Astrocyte (in vitro differentiated cells and primary cell): ENCODE measurements at regions not wholly inside any gene's neighbourhood (a gene's known extent, or its start where the extent isn't known, plus 50 kb on each side); places are given as distances from the start of the nearest gene placed in this dataset.

Experiments used
- DNase-seq: peaks from one replicate; pipeline ENCODE4 v3.0.0-alpha.2; 2010; ENCODE audit warnings: low read depth
- FAIRE-seq: peaks from 2 replicates; lab custom pipeline; 2011; peaks lifted over from hg19 to GRCh38; lab: Jason Lieb, UNC
- H2AFZ ChIP-seq: 2 replicates; pipeline ENCODE4 v1.6.0; 2012; ENCODE audit warnings: low read depth, low read length, inconsistent platforms
- H3K27ac ChIP-seq: 2 replicates; pipeline ENCODE4 v1.5.1; 2011; ENCODE audit warnings: low read depth, low read length, inconsistent platforms
- H3K27me3 ChIP-seq: 2 replicates; pipeline ENCODE4 v1.6.0; 2011; ENCODE audit warnings: low read length, inconsistent platforms; ENCODE audit not compliant: insufficient read depth
- H3K36me3 ChIP-seq: 2 replicates; pipeline ENCODE4 v1.5.1; 2011; ENCODE audit warnings: low read length, inconsistent platforms; ENCODE audit not compliant: insufficient read depth
- H3K4me1 ChIP-seq: 2 replicates; pipeline ENCODE4 v1.5.1; 2011; ENCODE audit warnings: low read length, inconsistent platforms; ENCODE audit not compliant: insufficient read depth
- H3K4me2 ChIP-seq: 2 replicates; pipeline ENCODE4 v1.6.0; 2012; ENCODE audit warnings: low read length, inconsistent platforms
- H3K4me3 ChIP-seq: 2 replicates; pipeline ENCODE4 v1.5.1; 2011; ENCODE audit warnings: low read depth, mild to moderate bottlenecking, low read length, inconsistent platforms; ENCODE audit not compliant: insufficient read depth
- H3K79me2 ChIP-seq: 2 replicates; pipeline ENCODE4 v1.6.0; 2012; ENCODE audit warnings: mild to moderate bottlenecking, low read length, inconsistent platforms; ENCODE audit not compliant: insufficient read depth
- H3K9ac ChIP-seq: 2 replicates; pipeline ENCODE4 v1.6.0; 2012; ENCODE audit warnings: mild to moderate bottlenecking, low read length, inconsistent platforms
- H3K9me3 ChIP-seq: 2 replicates; pipeline ENCODE4 v1.5.1; 2012; ENCODE audit warnings: low read depth, mild to moderate bottlenecking, low read length, inconsistent platforms; ENCODE audit not compliant: insufficient read depth
- H4K20me1 ChIP-seq: 2 replicates; pipeline ENCODE4 v1.6.0; 2012; ENCODE audit warnings: low read length, inconsistent platforms; ENCODE audit not compliant: insufficient read depth
- H3K27ac Mint-ChIP-seq: one replicate; pipeline ENCODE4 v1.8.0; 2021; ENCODE audit warnings: mild to moderate bottlenecking, mixed read lengths; ENCODE audit not compliant: unreplicated experiment
- H3K27me3 Mint-ChIP-seq: one replicate; pipeline ENCODE4 v1.8.0; 2021; ENCODE audit warnings: low read depth, mixed read lengths; ENCODE audit not compliant: unreplicated experiment
- H3K36me3 Mint-ChIP-seq: one replicate; pipeline ENCODE4 v1.8.0; 2021; ENCODE audit warnings: low read depth, mixed read lengths; ENCODE audit not compliant: unreplicated experiment
- H3K4me1 Mint-ChIP-seq: one replicate; pipeline ENCODE4 v1.8.0; 2021; ENCODE audit warnings: low read depth, mixed read lengths; ENCODE audit not compliant: unreplicated experiment
- H3K4me3 Mint-ChIP-seq: one replicate; pipeline ENCODE4 v1.8.0; 2021; ENCODE audit warnings: mild to moderate bottlenecking, moderate library complexity, mixed read lengths; ENCODE audit not compliant: unreplicated experiment
- H3K9me3 Mint-ChIP-seq: one replicate; pipeline ENCODE4 v1.8.0; 2021; ENCODE audit warnings: mild to moderate bottlenecking, mixed read lengths; ENCODE audit not compliant: unreplicated experiment
- CTCF ChIP-seq: IDR thresholded peaks from 2 replicates; pipeline ENCODE4 v1.5.1; 2011; ENCODE audit warnings: low read depth, mild to moderate bottlenecking, inconsistent platforms, low read length, moderate library complexity; ENCODE audit not compliant: insufficient read depth
- EZH2 ChIP-seq: IDR thresholded peaks from 2 replicates; pipeline ENCODE4 v1.6.1; 2012; ENCODE audit warnings: mild to moderate bottlenecking, low read length, inconsistent platforms; ENCODE audit not compliant: insufficient read depth

GRCh38 chr2:8099267-8099582 lies 582.6 kb upstream of the ID2 start:
- no peak overlapping the region for H3K4me3 ChIP-seq
- H3K4me2 ChIP-seq = no peak overlapping the region
- no peaks in the 10 kb centered on the region for H3K36me3 ChIP-seq
- Mint-ChIP-seq H3K36me3 (no peaks in the 10 kb centered on the region), H3K27ac (no peak overlapping the region), H3K4me3 (no peak overlapping the region), H3K27me3 (no peaks in the 10 kb centered on the region), H3K4me1 (no peaks in the 10 kb centered on the region), H3K9me3 (peaks cover 4% of the 10 kb centered on the region)
- H2AFZ ChIP-seq = no peak overlapping the region
- no peak for TF ChIP-seq EZH2
- no peak for TF ChIP-seq CTCF
- no peak overlapping the region for H3K27ac ChIP-seq
- no peak overlapping the region for H3K9ac ChIP-seq
- no peaks in the 10 kb centered on the region for H3K27me3 ChIP-seq
- no peaks in the 10 kb centered on the region for H3K9me3 ChIP-seq
- no peak for FAIRE-seq
- H3K79me2 ChIP-seq = no peaks in the 10 kb centered on the region
- DNase-seq = no peak
- H4K20me1 ChIP-seq = no peaks in the 10 kb centered on the region
- no peaks in the 10 kb centered on the region for H3K4me1 ChIP-seq

GRCh38 chr2:8101614-8102277 lies 580.1 kb upstream of the ID2 start:
- no peak overlapping the region for H3K27ac Mint-ChIP-seq
- H3K9me3 Mint-ChIP-seq = peaks cover 4% of the 10 kb centered on the region
- Histone ChIP-seq H3K36me3 (no peaks in the 10 kb centered on the region), H2AFZ (no peak overlapping the region), H3K27me3 (no peaks in the 10 kb centered on the region), H3K4me3 (no peak overlapping the region), H3K4me2 (no peak overlapping the region), H3K9me3 (no peaks in the 10 kb centered on the region), H3K9ac (no peak overlapping the region), H3K79me2 (no peaks in the 10 kb centered on the region), H4K20me1 (no peaks in the 10 kb centered on the region), H3K4me1 (no peaks in the 10 kb centered on the region), H3K27ac (no peak overlapping the region)
- H3K4me3 Mint-ChIP-seq = no peak overlapping the region
- no peak for TF ChIP-seq EZH2
- no peak for TF ChIP-seq CTCF
- H3K27me3 Mint-ChIP-seq = peaks cover 3% of the 10 kb centered on the region
- H3K36me3 Mint-ChIP-seq = no peaks in the 10 kb centered on the region
- FAIRE-seq = no peak
- no peaks in the 10 kb centered on the region for H3K4me1 Mint-ChIP-seq
- DNase-seq = no peak

GRCh38 chr2:8102470-8102869 lies 579.4 kb upstream of the ID2 start:
- FAIRE-seq (no peak), DNase-seq (no peak)
- Mint-ChIP-seq H3K27me3 (peaks cover 3% of the 10 kb centered on the region), H3K36me3 (no peaks in the 10 kb centered on the region), H3K27ac (no peak overlapping the region), H3K4me1 (no peaks in the 10 kb centered on the region), H3K4me3 (no peak overlapping the region), H3K9me3 (peaks cover 4% of the 10 kb centered on the region)
- no peak overlapping the region for H3K9ac ChIP-seq
- TF ChIP-seq CTCF (no peak), EZH2 (no peak)
- no peak overlapping the region for H3K4me3 ChIP-seq
- H2AFZ ChIP-seq = no peak overlapping the region
- no peaks in the 10 kb centered on the region for H3K27me3 ChIP-seq
- H3K27ac ChIP-seq = no peak overlapping the region
- H3K36me3 ChIP-seq = no peaks in the 10 kb centered on the region
- H3K4me2 ChIP-seq = no peak overlapping the region
- H3K4me1 ChIP-seq = no peaks in the 10 kb centered on the region
- no peaks in the 10 kb centered on the region for H4K20me1 ChIP-seq
- no peaks in the 10 kb centered on the region for H3K79me2 ChIP-seq
- H3K9me3 ChIP-seq = no peaks in the 10 kb centered on the region
